ENCODE measurements at regions not wholly inside any gene's neighbourhood (a gene's known extent, or its start where the extent isn't known, plus 50 kb on each side); places are given as distances from the start of the nearest gene placed in this dataset.

- H3K9ac ChIP-seq (ENCODE audit: low read length): no peak overlapping the region
- H3K79me2 ChIP-seq (ENCODE audit: insufficient read depth, low read length): no peaks in the 10 kb centered on the region
- H4K20me1 ChIP-seq (ENCODE audit: low read depth, low read length): no peaks in the 10 kb centered on the region
- no peaks in the 10 kb centered on the region for H3K36me3 ChIP-seq (ENCODE audit: low read length)
- H3K27me3 ChIP-seq (ENCODE audit: low read length): no peaks in the 10 kb centered on the region
- H2AFZ ChIP-seq (ENCODE audit: low read depth, low read length, severe bottlenecking): no peak overlapping the region
- H3F3A ChIP-seq (ENCODE audit: insufficient read depth): no peaks in the 10 kb centered on the region
- no peak overlapping the region for H3K4me2 ChIP-seq (ENCODE audit: low read depth, low read length, poor library complexity, severe bottlenecking)
- H3K27ac ChIP-seq (ENCODE audit: low read depth, low read length): no peak overlapping the region
- no peak overlapping the region for H3K4me3 ChIP-seq (ENCODE audit: insufficient read depth, low read length, poor library complexity, severe bottlenecking)
- no peaks in the 10 kb centered on the region for H3K9me2 ChIP-seq (replicated peaks; ENCODE audit: insufficient read depth, low read length)
- H3K9me3 ChIP-seq (ENCODE audit: insufficient read depth, low read length): no peaks in the 10 kb centered on the region; the same call in 1 of the 2 replicates
- TF ChIP-seq EZH2phosphoT487 (conservative IDR thresholded peaks at IDR 0.05; ENCODE audit: low read length) (no peak), CTCF (IDR thresholded peaks at IDR 0.05; ENCODE audit: insufficient read depth, low read length, poor library complexity, severe bottlenecking) (no peak)
These were observed 282.1 kb downstream of the GRIA2 start for GRCh38 chr4:157502656-157503055.

DNA sequence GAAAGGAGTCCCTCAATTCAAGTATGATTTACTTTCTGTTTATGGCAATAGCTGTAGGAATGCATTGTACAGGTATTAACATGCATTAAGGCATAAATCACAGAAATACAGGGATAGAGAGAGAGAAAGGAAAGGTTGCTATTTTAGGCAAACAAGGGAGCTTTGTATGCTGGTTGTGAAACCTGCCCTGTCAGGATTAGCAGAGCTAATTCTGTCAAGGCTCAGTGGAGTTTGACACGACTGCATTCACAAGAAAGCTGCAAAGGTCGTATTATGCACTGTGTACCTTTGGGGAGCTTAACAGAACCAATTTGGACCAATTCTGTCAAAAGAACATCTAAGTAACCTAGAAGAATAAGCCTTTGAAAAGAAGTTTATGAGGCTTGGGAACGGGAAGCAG lies 239.3 kb downstream of the GRIA2 start:
- Histone ChIP-seq H3K9me3 (ENCODE audit: insufficient read depth, low read length) (no peaks in the 10 kb centered on the region), H3K9me2 (replicated peaks; ENCODE audit: insufficient read depth, low read length) (no peaks in the 10 kb centered on the region; the same call in 1 of the 2 replicates), H3K36me3 (ENCODE audit: low read length) (no peaks in the 10 kb centered on the region), H3K27me3 (ENCODE audit: low read length) (no peaks in the 10 kb centered on the region), H3K4me3 (ENCODE audit: insufficient read depth, low read length, poor library complexity, severe bottlenecking) (no peak overlapping the region), H3K9ac (ENCODE audit: low read length) (no peak overlapping the region), H3F3A (ENCODE audit: insufficient read depth) (no peaks in the 10 kb centered on the region), H3K4me2 (ENCODE audit: low read depth, low read length, poor library complexity, severe bottlenecking) (no peak overlapping the region), H3K27ac (ENCODE audit: low read depth, low read length) (no peak overlapping the region), H3K79me2 (ENCODE audit: insufficient read depth, low read length) (no peaks in the 10 kb centered on the region), H4K20me1 (ENCODE audit: low read depth, low read length) (no peaks in the 10 kb centered on the region), H2AFZ (ENCODE audit: low read depth, low read length, severe bottlenecking) (no peak overlapping the region)
- TF ChIP-seq EZH2phosphoT487 (conservative IDR thresholded peaks at IDR 0.05; ENCODE audit: low read length): no peak
- TF ChIP-seq CTCF (IDR thresholded peaks at IDR 0.05; ENCODE audit: insufficient read depth, low read length, poor library complexity, severe bottlenecking): no peak

DNA sequence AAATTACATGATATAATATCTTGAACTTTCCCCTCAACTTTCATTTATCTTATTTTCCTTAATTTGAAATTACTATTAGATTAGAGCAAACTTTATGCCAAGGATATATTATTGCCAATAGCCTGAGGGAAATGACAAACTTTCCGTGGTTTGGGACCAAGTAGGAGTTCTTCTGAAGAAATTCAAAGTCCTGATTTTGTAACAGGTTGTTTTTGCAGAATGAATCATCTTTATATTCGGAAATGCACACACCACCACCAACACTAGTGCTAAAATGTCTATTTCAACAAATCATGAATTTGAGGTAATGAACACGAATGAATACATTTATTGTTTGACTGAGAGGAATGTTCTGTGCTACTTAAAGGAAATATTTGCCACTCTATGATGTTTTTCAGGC lies 226.7 kb downstream of the GRIA2 start:
- Histone ChIP-seq H3K4me2 (ENCODE audit: low read depth, low read length, poor library complexity, severe bottlenecking) (no peak overlapping the region), H3K9me3 (ENCODE audit: insufficient read depth, low read length) (no peaks in the 10 kb centered on the region), H3K27ac (ENCODE audit: low read depth, low read length) (no peak overlapping the region), H4K20me1 (ENCODE audit: low read depth, low read length) (no peaks in the 10 kb centered on the region), H3F3A (ENCODE audit: insufficient read depth) (no peaks in the 10 kb centered on the region), H3K36me3 (ENCODE audit: low read length) (no peaks in the 10 kb centered on the region), H3K9me2 (replicated peaks; ENCODE audit: insufficient read depth, low read length) (no peaks in the 10 kb centered on the region; the same call in none of the 2 replicates), H3K27me3 (ENCODE audit: low read length) (no peaks in the 10 kb centered on the region), H3K4me3 (ENCODE audit: insufficient read depth, low read length, poor library complexity, severe bottlenecking) (no peak overlapping the region), H3K9ac (ENCODE audit: low read length) (no peak overlapping the region), H2AFZ (ENCODE audit: low read depth, low read length, severe bottlenecking) (no peak overlapping the region), H3K79me2 (ENCODE audit: insufficient read depth, low read length) (no peaks in the 10 kb centered on the region)
- TF ChIP-seq CTCF (IDR thresholded peaks at IDR 0.05; ENCODE audit: insufficient read depth, low read length, poor library complexity, severe bottlenecking) (no peak), EZH2phosphoT487 (conservative IDR thresholded peaks at IDR 0.05; ENCODE audit: low read length) (no peak)

Measured in SU-DHL-6 (cell line).